GM21619 (cell line): ENCODE measurements at regions not wholly inside any gene's neighbourhood (a gene's known extent, or its start where the extent isn't known, plus 50 kb on each side); places are given as distances from the start of the nearest gene placed in this dataset.
"Not testable (repeated sequence)": the region's sequence is repeated elsewhere in the genome, so short reads cannot be mapped to it uniquely, and the experiment has no call there.

Experiments
- ATAC-seq: cut with Tn5 transposase; IDR thresholded peaks from one replicate; pipeline ENCODE4 v1.9.1; 2021; ENCODE audit not compliant: unreplicated experiment

DNA sequence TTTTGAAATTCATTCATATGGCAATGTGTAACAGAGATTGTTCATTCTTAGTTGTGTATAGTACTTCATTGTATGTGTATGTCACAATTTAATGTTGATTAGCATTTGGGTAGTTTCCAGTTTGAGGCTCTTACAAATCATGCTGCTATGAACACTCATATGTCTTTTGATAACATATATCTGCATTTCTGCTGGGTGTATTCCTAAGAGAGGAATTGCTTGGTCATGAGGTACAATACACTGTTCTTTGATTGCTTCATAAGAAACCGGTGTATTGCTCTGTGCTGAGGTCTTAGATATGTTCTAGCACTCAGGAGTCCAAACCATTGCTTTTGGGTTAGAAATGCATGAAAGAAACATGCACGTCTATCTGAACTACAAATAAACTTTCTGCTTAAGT is 492.9 kb upstream of the JAG1 start:
- no peak for ATAC-seq

DNA sequence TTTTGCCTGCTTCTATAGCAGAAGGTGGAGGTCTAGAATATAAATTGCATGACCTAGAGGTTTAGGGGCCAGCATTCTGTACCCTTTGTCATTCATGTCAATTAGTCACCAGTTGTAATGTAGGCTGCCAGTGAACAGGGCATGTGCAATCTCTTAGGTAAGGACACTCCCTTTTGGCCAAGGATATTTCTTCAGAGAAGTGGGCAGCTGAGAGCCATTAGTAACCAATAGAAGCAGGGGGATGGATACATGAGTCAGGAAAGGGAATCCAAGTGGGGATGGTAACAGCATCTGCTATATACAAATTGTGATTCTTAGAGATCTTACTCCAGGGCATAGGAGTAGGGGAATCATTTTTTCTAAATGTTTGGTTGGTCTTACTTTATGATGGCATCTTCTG is 494.2 kb upstream of the JAG1 start:
- ATAC-seq = no peak

DNA sequence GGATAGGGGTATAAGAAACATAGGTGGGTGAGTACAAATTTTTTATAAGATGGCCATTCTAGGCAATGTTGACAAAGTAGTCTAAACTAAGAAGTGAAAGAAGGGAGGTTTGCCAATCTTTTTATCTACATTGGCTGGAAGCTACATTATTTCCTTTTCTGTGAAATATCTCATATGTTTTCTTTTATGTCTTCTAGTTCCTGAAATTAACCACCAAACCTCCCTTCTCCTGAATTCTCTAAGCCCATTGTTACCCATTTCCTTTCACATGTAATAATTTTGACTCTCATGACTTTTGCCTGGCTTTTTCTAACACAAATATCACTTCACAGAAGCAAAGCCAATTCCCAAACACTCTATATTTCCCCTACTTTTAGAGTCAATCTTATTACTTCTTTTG is 496.2 kb upstream of the JAG1 start:
- no peak for ATAC-seq

DNA sequence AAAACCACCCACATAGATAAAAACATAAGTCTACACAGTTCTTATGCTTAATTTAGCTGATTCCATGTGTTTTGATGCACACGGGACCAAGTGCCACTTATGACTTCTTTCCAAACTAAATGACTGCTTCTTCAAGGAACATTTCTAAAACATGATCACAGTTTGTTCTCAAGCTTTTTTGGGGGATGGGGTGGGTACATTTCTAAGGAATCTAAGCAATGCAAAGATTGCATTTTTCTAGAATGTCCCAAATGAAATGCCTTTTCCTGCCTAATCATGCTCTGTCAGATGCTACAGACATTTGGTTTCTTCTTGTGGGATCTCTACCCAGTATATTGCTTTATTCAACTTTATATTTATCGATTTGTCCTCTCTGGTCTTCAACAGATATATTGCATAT is 496.8 kb upstream of the JAG1 start:
- no peak for ATAC-seq

DNA sequence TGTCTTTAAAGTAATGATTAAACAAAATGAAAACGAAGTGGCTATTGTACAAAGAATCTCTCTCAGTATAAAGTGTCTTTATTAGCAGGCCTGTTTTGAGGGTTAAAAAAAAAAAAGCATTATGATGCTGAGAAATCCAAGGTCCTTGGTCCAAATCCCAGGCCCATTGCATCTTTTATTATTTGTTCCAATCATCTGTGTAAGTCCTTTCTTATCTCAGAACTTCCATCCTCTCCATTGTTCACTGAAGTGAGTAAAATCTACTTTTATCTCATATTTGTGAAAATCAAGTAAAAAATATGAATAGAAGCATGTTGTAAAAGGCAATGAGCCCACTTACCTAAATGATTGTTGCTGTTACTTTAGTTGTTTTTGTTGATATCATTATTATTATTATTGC is 499.1 kb upstream of the JAG1 start:
- ATAC-seq = no peak

DNA sequence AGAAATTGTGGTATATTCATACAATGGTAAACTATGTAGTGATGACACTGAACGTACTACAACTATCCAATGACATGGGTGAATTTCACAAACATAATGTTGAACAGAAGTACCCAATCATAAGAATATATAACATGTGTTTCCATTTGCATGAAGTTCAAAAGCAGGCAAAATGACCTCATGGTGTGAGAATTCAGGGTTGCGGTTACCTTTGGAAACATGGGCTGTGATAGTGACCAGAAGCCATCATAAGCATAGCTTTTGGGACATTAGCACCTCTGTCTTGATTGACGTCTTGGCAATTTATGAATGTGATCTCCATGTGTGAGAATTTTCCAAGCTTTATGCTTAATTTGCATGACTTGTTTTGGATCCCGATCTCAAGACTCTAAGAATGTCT is 500.1 kb upstream of the JAG1 start:
- no peak for ATAC-seq

DNA sequence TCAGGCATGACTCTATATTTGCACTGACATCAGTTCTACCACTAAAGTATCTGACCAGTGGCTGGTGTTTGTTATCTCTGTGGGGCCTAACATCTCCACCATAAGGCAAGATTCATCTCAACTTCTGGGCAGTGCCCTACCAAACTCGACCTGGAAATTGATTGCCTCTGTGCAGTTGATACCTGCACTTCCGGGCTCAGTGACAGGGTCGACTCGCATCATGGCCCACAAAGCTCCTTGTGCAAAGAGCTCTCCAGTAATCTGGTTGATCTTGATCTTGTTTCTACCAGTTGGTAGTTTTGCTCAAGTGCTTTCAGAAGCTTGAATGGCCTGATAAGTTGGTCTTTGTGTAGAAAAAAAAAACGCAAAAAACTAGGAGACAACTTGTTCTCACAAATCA is 501.1 kb upstream of the JAG1 start:
- ATAC-seq = no peak

DNA sequence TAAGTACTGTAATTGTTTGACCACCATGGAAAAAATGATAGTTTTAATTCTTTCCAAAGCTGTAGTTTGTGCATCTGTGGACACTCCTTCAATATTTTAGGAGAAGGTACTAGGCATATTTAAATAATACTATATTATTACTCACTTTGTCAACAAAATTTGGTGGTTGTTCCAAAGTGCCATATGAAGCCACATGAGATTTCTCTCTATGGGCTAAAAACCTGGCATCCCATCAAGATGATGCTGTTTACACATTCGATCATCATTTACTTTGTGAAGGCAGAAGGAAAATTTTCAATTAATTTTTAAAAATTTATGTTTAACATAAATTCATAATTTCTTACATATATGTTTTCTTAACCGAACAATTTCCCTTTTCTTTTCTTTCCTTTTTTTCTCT is 502.6 kb upstream of the JAG1 start:
- ATAC-seq = no peak

DNA sequence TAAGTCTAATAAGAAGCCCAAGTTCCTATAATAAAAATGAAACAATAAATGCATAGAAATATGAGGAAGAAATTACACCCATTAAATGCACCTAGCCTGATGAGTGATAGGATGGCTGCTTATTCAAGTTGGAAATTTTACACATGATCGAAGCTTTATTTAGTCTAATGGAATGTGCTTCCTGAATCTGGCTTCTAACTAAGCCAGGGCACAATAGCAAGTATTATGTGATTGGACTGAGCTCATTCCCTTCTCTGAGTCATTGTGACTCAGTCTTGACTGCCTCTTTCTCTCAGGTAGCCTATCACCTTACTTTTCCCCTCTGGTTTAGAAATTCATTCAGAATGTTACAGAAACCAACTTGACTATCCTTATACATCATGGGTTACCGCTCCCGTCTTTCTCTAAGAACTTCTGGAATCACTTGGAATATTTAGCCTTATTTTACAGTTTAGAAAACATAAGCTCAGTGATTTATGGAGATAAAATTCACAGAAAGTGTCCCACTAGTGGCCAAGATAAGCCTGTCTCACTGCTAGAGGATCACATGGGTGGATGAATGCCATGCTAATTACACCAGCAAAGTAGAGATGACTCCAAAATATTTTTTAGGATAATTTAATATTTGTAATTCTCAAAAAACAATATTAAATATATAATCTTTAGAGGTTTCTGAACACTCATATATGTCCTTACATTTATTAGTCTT is 505.3 kb upstream of the JAG1 start:
- no peak for ATAC-seq

DNA sequence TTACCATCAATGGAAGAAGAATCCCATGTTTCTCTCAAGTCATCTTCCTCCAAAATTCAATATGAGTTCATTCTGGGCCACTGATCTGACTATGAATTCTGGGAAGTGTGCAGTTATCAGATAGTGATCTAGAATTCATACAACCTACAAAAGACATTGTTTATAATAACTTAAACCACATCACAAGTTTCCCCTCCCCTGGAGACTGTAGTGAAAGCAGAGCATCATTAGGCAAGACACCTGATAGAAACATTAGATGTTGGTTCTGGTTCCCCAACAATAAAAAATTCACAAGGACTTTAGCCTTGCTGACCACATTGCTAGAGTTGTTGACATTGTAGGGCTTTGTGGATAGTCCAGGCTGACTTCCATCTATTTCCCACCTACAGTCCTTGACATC is 506.4 kb upstream of the JAG1 start:
- no peak for ATAC-seq

DNA sequence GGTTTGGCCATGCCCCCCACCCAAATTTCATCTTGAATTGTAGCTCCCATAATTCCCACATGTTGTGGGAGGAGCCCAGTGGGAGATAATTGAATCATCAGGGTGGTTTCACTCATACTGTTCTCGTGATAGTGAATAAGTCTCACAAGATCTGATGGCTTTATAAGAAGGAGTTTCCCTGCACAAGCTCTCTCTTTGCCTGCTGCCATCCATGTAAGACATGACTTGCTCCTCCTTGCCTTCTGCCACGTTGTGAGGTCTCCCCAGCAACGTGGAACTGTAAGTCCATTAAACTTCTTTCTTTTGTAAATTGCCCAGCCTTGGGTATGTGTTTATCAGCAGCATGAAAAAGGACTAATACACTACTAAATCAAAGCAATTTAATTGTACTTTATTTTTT is 507.3 kb upstream of the JAG1 start:
- ATAC-seq = not testable (repeated sequence)

DNA sequence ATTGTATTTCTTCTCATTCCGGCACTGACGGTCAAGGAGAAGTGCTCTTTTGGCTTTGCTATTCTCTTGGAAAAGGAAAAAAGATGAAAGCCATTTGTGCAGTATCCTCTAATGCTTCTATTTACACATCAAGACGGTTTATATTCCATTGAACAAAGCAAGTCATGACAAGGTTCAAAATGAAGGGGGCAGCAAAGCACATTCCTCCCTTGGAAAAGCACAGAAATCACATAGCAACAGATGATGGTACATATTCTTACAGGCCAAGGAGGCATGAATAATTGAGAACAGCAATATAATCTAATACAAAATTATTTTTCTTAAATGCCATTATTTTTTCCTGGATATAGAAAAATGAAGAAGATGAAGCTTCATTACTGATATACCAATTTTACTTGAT is 508.2 kb upstream of the JAG1 start:
- no peak for ATAC-seq

DNA sequence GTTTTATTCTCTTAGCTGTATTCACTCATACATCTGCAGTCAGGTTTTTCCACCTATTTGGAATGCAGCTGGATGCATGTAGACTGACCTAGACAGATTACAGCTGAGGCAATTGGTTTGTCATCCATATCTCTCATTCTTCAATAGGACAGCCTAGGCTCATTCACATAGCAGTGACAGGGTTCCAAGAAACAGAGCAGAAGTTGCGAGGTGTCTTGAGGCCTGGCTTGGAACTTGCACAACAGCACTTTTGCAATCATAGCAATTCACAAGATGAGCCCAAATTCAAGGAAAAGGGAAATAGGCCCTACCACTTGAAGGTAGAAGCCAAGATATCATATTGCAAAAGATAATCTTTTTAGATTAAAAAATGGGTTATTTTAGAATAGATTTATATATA is 508.9 kb upstream of the JAG1 start:
- ATAC-seq = no peak

DNA sequence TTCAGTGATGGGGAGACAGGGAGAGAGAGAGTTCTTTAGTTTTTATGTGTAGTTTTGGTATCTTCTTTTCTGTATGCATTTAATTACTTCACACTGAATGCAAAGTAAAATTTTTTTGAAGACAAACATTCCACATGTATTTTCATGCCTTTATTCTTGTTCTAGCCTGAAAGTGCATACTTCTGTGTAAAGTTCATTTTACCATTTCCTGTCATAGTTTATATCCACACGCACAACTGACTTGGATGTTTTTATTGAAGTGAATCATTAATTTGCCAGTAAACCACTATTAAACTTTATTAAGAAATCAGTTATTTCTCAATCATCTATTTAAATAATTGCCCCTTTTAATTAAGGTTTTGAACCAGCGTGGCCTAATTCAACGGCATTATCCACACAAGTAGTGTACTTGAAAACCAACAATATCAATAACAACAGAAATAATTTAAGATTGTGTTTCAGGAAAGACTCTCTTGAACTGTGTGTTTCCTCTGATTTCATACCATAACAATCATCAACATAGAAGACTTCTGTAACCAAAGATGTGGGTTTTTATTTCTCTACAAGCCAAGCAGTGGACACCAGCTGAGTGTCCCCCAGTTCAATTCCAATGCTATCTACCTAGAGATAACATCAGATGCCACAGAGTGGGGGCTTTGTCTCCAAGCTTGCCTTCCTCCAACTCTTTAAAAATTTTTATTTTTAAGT is 512.7 kb upstream of the JAG1 start:
- ATAC-seq = no peak

DNA sequence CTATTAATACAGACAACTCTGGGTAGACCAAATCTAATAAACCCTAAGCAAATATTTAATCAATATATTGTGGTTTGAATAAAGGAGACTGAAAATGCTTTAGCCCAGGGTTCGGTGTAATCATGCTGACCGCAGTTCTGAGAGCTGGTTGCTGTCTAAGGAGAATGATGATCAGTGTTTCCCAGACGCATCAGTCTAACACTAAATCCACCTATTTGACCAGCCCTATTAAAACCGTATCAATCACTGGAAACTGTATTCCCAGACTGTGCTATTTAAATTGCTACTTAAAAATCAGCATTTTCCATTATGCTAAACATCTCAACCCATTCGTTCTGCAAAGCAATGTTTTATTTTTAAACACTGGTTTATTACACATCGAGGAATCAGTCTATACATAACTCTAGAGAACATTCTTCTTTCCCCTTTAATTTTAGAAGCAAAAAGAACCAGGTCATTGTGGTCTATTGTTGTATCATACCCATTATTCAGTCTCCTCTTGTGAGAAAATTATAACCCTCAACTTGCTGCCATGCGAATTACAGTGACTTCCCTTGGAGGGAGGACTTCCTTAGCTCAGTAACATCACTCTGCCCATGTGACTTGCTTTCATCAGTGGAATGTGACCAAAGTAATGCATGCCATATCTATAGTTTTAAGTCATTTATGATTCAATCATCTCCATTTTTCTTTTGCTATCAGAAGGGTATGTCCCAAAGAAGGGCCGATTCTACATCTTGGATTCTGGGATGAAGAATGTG is 515.2 kb upstream of the JAG1 start:
- ATAC-seq = no peak

DNA sequence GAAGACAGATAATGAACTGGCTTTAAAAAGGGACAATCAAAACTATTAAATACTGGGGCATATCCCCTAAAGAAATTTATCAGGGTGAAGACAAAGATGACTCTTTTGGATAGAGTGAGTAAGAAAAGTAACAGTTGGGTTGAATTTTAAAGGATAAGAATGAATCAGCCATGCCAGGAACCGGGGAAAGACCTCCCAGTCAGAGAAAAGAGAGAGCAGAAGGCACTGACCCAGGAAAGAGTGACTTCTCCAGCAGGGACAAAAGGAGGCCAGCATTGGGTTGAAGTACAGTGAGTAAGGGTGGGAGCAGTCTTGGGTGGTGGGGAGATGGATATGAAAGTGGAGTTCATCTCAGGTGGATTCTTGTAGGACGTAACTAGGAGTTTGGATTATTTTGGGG is 516.9 kb upstream of the JAG1 start:
- no peak for ATAC-seq

DNA sequence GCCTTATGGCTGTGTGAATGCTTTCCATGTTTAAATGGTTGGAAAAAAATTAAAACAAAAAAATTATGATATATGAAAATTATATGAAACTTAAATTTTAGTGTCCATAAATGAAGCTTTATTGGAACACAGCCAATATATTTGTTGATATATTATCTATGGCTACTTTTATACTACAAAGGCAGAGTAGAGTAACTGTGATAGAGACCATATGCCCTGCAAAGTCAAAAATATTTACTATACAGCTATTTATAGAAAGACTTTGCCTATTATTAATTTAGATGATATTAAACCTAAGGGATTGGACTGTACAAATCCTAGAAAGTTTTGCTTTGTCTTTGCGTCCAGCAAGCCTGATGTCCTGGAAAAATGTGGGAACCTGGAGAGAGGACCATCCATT is 518.3 kb upstream of the JAG1 start:
- no peak for ATAC-seq

DNA sequence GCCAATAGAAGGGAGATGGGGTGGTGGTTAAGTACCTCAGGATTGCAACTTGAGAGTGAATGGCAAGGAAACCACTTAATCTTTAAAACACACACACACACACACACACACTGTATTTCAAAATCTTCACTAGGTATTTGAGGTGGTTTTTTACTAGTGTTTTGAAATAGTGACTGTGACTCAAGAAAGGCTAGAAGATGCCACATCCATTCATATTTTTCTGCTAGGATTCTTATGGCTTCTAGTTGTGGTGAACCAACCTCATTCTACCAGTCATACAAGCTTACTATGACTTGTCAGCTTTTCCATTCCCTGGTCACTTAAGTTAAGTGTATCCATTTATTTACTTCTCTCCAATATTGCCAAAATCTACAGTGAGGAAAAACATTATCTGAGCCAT is 519.4 kb upstream of the JAG1 start:
- ATAC-seq = no peak

DNA sequence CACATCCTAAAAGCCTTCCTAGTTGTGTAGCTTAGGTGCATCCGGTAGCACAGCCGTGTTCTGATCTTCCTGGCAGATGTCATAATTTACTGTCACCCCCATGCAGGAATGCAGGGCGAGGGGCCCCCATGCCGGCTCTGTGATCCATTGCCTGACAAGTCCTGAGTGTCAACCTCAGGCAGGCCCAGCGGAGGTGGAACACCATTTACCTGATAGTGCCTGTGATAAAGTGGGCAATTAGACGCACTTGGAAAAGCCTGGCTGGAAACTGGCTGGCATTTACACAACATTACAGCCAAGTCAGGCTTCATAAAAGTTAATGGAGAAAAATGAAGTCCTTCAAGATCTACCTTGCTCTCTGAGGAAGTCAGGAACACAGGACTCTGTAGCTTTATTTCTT is 521.4 kb upstream of the JAG1 start:
- no peak for ATAC-seq

DNA sequence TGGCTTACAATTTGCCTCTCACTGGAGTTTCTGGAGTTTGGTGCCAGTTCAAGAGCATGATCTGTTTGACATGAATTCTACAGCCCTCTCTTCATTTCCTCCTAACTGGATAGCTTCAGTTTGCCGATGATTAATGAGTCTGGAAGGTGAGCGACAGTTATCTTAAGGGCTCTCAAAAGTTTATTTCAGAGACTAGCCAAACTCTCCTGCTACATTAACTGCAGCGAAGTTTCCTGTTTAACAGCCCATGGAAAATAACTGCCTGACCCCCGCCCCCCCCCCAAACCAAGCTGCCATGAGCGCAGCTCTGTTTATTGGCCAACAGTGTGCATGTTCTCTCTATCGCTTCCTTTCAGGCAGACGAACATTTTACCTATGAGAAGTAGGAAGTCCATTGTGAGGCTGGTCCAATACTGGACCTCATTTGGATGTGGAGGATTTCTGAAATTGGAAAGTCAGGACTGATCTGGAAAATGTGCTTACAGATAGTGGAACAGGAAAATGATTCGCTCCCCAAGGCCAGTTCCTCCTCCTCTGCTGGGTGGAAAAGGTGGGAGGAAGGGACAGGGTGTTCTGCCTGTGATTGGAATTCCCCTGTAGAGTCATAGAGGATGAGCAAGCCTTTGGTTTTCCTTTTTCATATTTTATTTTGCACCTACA is 522.2 kb upstream of the JAG1 start:
- no peak for ATAC-seq

DNA sequence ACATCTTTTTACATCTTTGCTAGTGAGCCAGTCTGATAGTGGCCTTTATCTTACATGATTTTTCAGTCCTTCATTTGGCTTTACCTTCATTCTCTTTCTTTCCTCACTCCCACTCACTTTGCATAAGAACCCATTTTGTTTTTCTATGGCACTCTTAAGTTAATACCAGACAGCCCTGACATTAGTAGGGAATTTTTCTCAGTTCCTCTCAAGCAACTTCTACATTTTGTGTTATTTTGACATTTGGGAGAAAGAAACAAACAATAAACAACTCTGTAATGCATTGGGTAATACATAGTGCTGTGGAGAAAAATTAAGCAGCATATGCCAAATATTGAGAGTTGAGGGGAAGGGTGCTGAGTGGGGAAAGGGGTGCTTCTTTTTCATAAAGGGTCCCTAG is 524.1 kb upstream of the JAG1 start:
- ATAC-seq = no peak

DNA sequence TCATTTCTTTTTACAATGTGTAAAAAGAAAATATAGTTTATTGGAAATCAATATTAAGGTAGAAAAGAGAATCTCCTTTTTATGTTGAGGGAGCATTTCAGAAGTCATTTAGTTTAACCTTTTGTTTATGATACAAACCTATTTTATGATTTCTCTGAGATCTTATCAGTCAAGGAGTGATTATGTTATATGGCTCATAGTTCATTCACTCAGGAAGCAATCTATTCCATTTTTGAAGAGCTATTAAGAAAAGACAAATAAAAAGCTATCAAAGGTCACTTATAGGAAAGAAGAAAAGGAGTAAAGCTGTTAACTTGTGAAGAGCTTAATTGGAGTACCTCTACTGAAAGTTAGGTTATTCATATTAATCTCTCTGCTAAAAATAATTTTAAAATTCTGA is 526.6 kb upstream of the JAG1 start:
- no peak for ATAC-seq
